CD8-positive, alpha-beta memory T cell (primary cell): ENCODE measurements at regions not wholly inside any gene's neighbourhood (a gene's known extent, or its start where the extent isn't known, plus 50 kb on each side); places are given as distances from the start of the nearest gene placed in this dataset.

Experiments used
- CTCF ChIA-PET: fragments of 350-600 bp; sonication (Branson Sonifier 250); formaldehyde crosslinking; loops from one replicate; lab custom pipeline; 2021; ENCODE audit warnings: antibody characterized with exemption; lab: Charles Lee
- POLR2A ChIA-PET: fragments of 350-600 bp; sonication (Branson Sonifier 250); formaldehyde crosslinking; loops from one replicate; lab custom pipeline; 2021; ENCODE audit warnings: antibody characterized with exemption; lab: Charles Lee
- DNase-seq, 5 donors: peaks; one replicate each; pipeline versions ENCODE4 v3.0.0 to v3.0.0-alpha.2; 2020 to 2022; ENCODE audit warnings: mixed read lengths in 1 of 5
- H3K27ac ChIP-seq: one replicate; pipeline ENCODE4 v1.7.0; 2013; ENCODE audit warnings: low read depth, mild to moderate bottlenecking, low read length, moderate library complexity
- H3K27me3 ChIP-seq: 2 replicates; pipeline ENCODE4 v1.7.0; 2013; ENCODE audit warnings: low read length, mild to moderate bottlenecking; ENCODE audit not compliant: insufficient read depth, poor library complexity, severe bottlenecking
- H3K36me3 ChIP-seq: 2 replicates; pipeline ENCODE4 v1.7.0; 2013; ENCODE audit warnings: mild to moderate bottlenecking, low read length, moderate library complexity; ENCODE audit not compliant: insufficient read depth
- H3K4me1 ChIP-seq: 2 replicates; pipeline ENCODE4 v1.7.0; 2013; ENCODE audit warnings: mild to moderate bottlenecking, low read length, moderate library complexity; ENCODE audit not compliant: insufficient read depth
- H3K4me3 ChIP-seq: 2 replicates; pipeline ENCODE4 v1.7.0; 2013; ENCODE audit warnings: mild to moderate bottlenecking, low read length
- H3K9me3 ChIP-seq: 2 replicates; pipeline ENCODE4 v1.7.0; 2013; ENCODE audit warnings: mild to moderate bottlenecking, low read length
- H3K27ac Mint-ChIP-seq, 8 donors: one replicate each; pipeline ENCODE4 v1.8.0; 2020 to 2021; ENCODE audit warnings: mixed read lengths in 8 of 8, mild to moderate bottlenecking in 6 of 8, inconsistent platforms in 3 of 8, moderate library complexity in 3 of 8
- H3K27me3 Mint-ChIP-seq, 2 donors: one replicate each; pipeline ENCODE4 v1.8.0; 2020 to 2021; ENCODE audit warnings: mixed read lengths in 2 of 2, mild to moderate bottlenecking in 1 of 2, moderate library complexity in 1 of 2
- H3K36me3 Mint-ChIP-seq, 3 donors: one replicate each; pipeline ENCODE4 v1.8.0; 2020 to 2021; ENCODE audit warnings: mixed read lengths in 3 of 3, inconsistent platforms in 1 of 3, mild to moderate bottlenecking in 1 of 3
- H3K4me1 Mint-ChIP-seq, 3 donors: one replicate each; pipeline ENCODE4 v1.8.0; 2020 to 2021; ENCODE audit warnings: mixed read lengths in 3 of 3, inconsistent platforms in 1 of 3, mild to moderate bottlenecking in 1 of 3
- H3K4me3 Mint-ChIP-seq, 7 donors: one replicate each; pipeline ENCODE4 v1.8.0; 2020 to 2021; ENCODE audit warnings: mixed read lengths in 7 of 7, mild to moderate bottlenecking in 6 of 7, moderate library complexity in 4 of 7, inconsistent platforms in 2 of 7
- H3K9me3 Mint-ChIP-seq, 5 donors: one replicate each; pipeline ENCODE4 v1.8.0; 2020 to 2022; ENCODE audit warnings: mixed read lengths in 5 of 5, mild to moderate bottlenecking in 3 of 5, moderate library complexity in 2 of 5, inconsistent platforms in 1 of 5

- H3K9me3 ChIP-seq = no peaks in the 10 kb centered on the region
- H3K4me3 ChIP-seq = no peak overlapping the region
- ChIA-PET CTCF (no interaction called here), POLR2A (no interaction called here)
- Mint-ChIP-seq H3K4me3 (no peak overlapping the region), H3K27me3 (no peaks in the 10 kb centered on the region), H3K4me1 (no peaks in the 10 kb centered on the region), H3K36me3 (no peaks in the 10 kb centered on the region), H3K27ac (no peak overlapping the region), H3K9me3 (no peaks in the 10 kb centered on the region)
- no peaks in the 10 kb centered on the region for H3K36me3 ChIP-seq
- no peaks in the 10 kb centered on the region for H3K27me3 ChIP-seq
- no peak for DNase-seq
- H3K27ac ChIP-seq = no peak overlapping the region
- no peaks in the 10 kb centered on the region for H3K4me1 ChIP-seq
Measured at GRCh38 chr2:198652461-198652860, 805.3 kb downstream of the SATB2 start.

DNA sequence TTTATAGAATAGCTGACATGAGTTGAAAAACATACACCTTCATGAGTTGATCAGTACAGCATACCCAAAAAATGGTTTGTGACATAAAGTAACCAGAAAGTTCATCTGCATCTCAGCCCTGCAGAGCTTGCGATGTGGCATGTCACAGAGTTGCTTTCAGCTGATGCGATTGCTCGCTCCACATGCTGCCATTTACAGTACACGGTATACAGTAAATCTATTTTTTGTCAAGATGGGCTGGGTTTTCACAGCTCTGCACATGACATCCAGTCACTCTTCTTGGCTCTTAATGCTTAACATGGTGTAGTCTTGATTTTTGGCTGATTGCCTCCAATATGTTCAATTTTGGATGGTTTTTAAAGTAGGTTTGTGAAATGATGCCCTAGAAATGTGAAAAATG, 811.9 kb downstream of the SATB2 start:
- Mint-ChIP-seq H3K36me3 (no peaks in the 10 kb centered on the region), H3K9me3 (peaks cover 0 to 2% (median 0%) of the 10 kb centered on the region in 5 donors), H3K27me3 (no peaks in the 10 kb centered on the region), H3K4me1 (no peaks in the 10 kb centered on the region), H3K27ac (no peak overlapping the region), H3K4me3 (no peak overlapping the region)
- Histone ChIP-seq H3K36me3 (no peaks in the 10 kb centered on the region), H3K4me1 (no peaks in the 10 kb centered on the region), H3K9me3 (no peaks in the 10 kb centered on the region), H3K27ac (no peak overlapping the region), H3K27me3 (no peaks in the 10 kb centered on the region), H3K4me3 (no peak overlapping the region)
- ChIA-PET POLR2A (no interaction called here), CTCF (no interaction called here)
- no peak for DNase-seq

DNA sequence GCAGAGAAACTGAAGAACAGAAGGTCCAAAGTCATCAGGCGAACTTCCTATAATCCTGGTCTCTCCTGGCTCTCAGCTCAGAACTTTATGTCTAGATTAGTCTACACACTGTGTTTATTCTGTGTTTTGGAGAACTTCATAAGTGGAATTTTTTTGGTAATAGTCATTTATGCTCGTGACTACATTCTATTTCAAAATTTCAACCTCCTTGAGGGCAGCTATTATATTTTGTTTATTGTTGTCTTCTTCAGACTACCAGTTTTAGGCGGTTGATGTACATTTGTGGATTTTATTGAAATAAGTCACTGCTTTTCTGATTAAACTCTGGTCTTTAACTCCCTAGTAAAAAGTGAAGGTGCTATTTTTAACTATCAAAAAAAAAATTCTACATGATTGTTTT, 816.6 kb downstream of the SATB2 start:
- H3K4me3 Mint-ChIP-seq = no peak overlapping the region
- DNase-seq = no peak
- Histone ChIP-seq H3K36me3 (no peaks in the 10 kb centered on the region), H3K4me1 (no peaks in the 10 kb centered on the region), H3K27me3 (no peaks in the 10 kb centered on the region), H3K9me3 (no peaks in the 10 kb centered on the region), H3K4me3 (no peak overlapping the region), H3K27ac (no peak overlapping the region)
- ChIA-PET POLR2A (no interaction called here), CTCF (no interaction called here)
- H3K27me3 Mint-ChIP-seq = no peaks in the 10 kb centered on the region
- H3K4me1 Mint-ChIP-seq = no peaks in the 10 kb centered on the region
- H3K27ac Mint-ChIP-seq = no peak overlapping the region
- H3K9me3 Mint-ChIP-seq = peaks cover 0 to 5% (median 0%) of the 10 kb centered on the region in 5 donors
- no peaks in the 10 kb centered on the region for H3K36me3 Mint-ChIP-seq

DNA sequence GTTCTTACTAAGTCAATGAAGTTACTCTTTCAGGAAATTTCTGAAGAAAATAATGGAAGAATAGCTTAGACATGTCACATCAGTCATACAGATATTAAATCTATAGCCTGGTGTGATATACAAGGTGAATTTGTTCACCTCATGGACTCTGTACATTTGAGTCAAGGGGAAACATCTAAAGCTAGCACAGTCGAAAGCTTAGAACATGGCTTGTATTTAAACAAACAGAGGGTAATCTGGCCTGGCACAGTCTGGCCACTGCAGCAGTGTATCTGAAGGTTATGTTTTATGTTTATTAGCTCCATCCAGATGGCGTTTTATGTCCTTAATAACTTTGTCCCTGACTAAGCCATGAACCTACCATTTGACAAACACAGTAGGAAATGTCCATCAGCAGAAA, 817.3 kb downstream of the SATB2 start:
- no peaks in the 10 kb centered on the region for H3K36me3 ChIP-seq
- no peaks in the 10 kb centered on the region for H3K27me3 ChIP-seq
- H3K4me3 Mint-ChIP-seq = no peak overlapping the region
- ChIA-PET POLR2A (no interaction called here), CTCF (no interaction called here)
- H3K4me1 Mint-ChIP-seq = no peaks in the 10 kb centered on the region
- H3K36me3 Mint-ChIP-seq = no peaks in the 10 kb centered on the region
- H3K9me3 Mint-ChIP-seq = peaks cover 0 to 3% (median 0%) of the 10 kb centered on the region in 5 donors
- no peak overlapping the region for H3K4me3 ChIP-seq
- no peaks in the 10 kb centered on the region for H3K27me3 Mint-ChIP-seq
- H3K4me1 ChIP-seq = no peaks in the 10 kb centered on the region
- DNase-seq = no peak
- H3K27ac ChIP-seq = no peak overlapping the region
- H3K27ac Mint-ChIP-seq = no peak overlapping the region
- H3K9me3 ChIP-seq = no peaks in the 10 kb centered on the region

DNA sequence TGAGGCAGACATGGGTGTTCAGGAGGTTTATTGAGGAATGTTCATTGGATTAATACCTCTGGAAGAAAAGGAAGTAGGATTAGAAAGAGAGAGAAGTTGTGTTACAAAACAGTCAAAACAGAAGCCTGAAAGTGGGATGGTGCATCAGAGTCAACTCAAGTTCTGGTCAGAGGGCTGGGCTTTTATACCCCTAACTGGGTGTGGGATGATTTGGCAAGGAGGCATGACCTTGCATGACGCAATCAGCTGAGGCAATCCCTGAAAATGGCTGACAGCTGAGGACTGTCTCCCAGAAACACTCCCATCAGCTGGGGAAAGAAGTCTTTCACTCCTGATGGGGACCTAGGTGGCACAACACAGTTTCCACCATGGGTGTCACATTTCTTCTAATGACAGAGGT, 818.2 kb downstream of the SATB2 start:
- no peak overlapping the region for H3K4me3 ChIP-seq
- Mint-ChIP-seq H3K36me3 (no peaks in the 10 kb centered on the region), H3K9me3 (peaks cover 0 to 3% (median 0%) of the 10 kb centered on the region in 5 donors), H3K27me3 (no peaks in the 10 kb centered on the region), H3K4me3 (no peak overlapping the region), H3K4me1 (no peaks in the 10 kb centered on the region), H3K27ac (no peak overlapping the region)
- no peaks in the 10 kb centered on the region for H3K27me3 ChIP-seq
- no peak for DNase-seq
- H3K36me3 ChIP-seq = no peaks in the 10 kb centered on the region
- no peaks in the 10 kb centered on the region for H3K9me3 ChIP-seq
- no peak overlapping the region for H3K27ac ChIP-seq
- POLR2A ChIA-PET = no interaction called here
- no peaks in the 10 kb centered on the region for H3K4me1 ChIP-seq
- CTCF ChIA-PET = no interaction called here

GRCh38 chr2:198638577-198638976, 819.2 kb downstream of the SATB2 start:
- no peak for DNase-seq
- Mint-ChIP-seq H3K4me1 (no peaks in the 10 kb centered on the region), H3K27ac (no peak overlapping the region), H3K36me3 (no peaks in the 10 kb centered on the region), H3K9me3 (peaks cover 0 to 3% (median 0%) of the 10 kb centered on the region in 5 donors), H3K27me3 (no peaks in the 10 kb centered on the region), H3K4me3 (no peak overlapping the region)
- Histone ChIP-seq H3K4me3 (no peak overlapping the region), H3K4me1 (no peaks in the 10 kb centered on the region), H3K36me3 (no peaks in the 10 kb centered on the region), H3K9me3 (no peaks in the 10 kb centered on the region), H3K27me3 (no peaks in the 10 kb centered on the region), H3K27ac (no peak overlapping the region)
- ChIA-PET POLR2A (no interaction called here), CTCF (no interaction called here)

GRCh38 chr2:198630384-198630783, 826.0 kb downstream of the PLCL1 start:
- Histone ChIP-seq H3K36me3 (no peaks in the 10 kb centered on the region), H3K27ac (no peak overlapping the region), H3K9me3 (no peaks in the 10 kb centered on the region), H3K4me1 (no peaks in the 10 kb centered on the region), H3K4me3 (no peak overlapping the region), H3K27me3 (no peaks in the 10 kb centered on the region)
- Mint-ChIP-seq H3K27me3 (no peaks in the 10 kb centered on the region), H3K27ac (no peak overlapping the region), H3K4me1 (no peaks in the 10 kb centered on the region), H3K4me3 (no peak overlapping the region), H3K9me3 (peaks cover 0 to 3% (median 0%) of the 10 kb centered on the region in 5 donors), H3K36me3 (no peaks in the 10 kb centered on the region)
- ChIA-PET CTCF (no interaction called here), POLR2A (no interaction called here)
- no peak for DNase-seq

GRCh38 chr2:198628596-198628995, 824.2 kb downstream of the PLCL1 start:
- no peaks in the 10 kb centered on the region for H3K27me3 ChIP-seq
- H3K4me1 ChIP-seq = no peaks in the 10 kb centered on the region
- H3K36me3 ChIP-seq = no peaks in the 10 kb centered on the region
- no peaks in the 10 kb centered on the region for H3K27me3 Mint-ChIP-seq
- no peak overlapping the region for H3K4me3 Mint-ChIP-seq
- ChIA-PET POLR2A (no interaction called here), CTCF (no interaction called here)
- peaks cover 0 to 3% (median 0%) of the 10 kb centered on the region in 5 donors for H3K9me3 Mint-ChIP-seq
- no peaks in the 10 kb centered on the region for H3K36me3 Mint-ChIP-seq
- H3K27ac Mint-ChIP-seq = no peak overlapping the region
- no peak overlapping the region for H3K4me3 ChIP-seq
- no peak overlapping the region for H3K27ac ChIP-seq
- H3K4me1 Mint-ChIP-seq = no peaks in the 10 kb centered on the region
- no peaks in the 10 kb centered on the region for H3K9me3 ChIP-seq
- DNase-seq = no peak
